IMR-90 (cell line): ENCODE measurements at regions not wholly inside any gene's neighbourhood (a gene's known extent, or its start where the extent isn't known, plus 50 kb on each side); places are given as distances from the start of the nearest gene placed in this dataset.

Experiments
- ATAC-seq: fragments of 200-7000 bp; cut with Tn5 transposase; 2 replicates; pipeline ENCODE4 v1.9.1; 2020; ENCODE audit warnings: low read depth, mild to moderate bottlenecking, moderate library complexity
- BruUV-seq: library from RNA; stranded (reverse); fragments of 400-500 nt; replicated peaks from 2 replicates; lab custom pipeline; 2021; lab: Mats Ljungman, UMichigan
- CTCF ChIA-PET: fragments of 300-600 bp; formaldehyde crosslinking; extraction: SDS; loops from one replicate; lab custom pipeline; 2021; ENCODE audit warnings: antibody characterized with exemption; lab: Yijun Ruan, JAX
- POLR2A ChIA-PET: fragments of 300-600 bp; sonication (Branson Sonifier 250); formaldehyde crosslinking; loops from one replicate; lab custom pipeline; 2022; ENCODE audit warnings: antibody characterized with exemption; ENCODE audit not compliant: unreplicated experiment; lab: Charles Lee
- DNase-seq: peaks from one replicate; pipeline ENCODE4 v3.0.0; 2013
- H2AFZ ChIP-seq: replicated peaks from 2 replicates; pipeline ENCODE3; 2013; ENCODE audit warnings: low read length, mild to moderate bottlenecking; ENCODE audit not compliant: poor library complexity
- H2AK5ac ChIP-seq: 2 replicates; pipeline ENCODE4 v1.6.1; 2013; ENCODE audit warnings: low read depth, low read length, inconsistent platforms
- H2AK9ac ChIP-seq: replicated peaks from 2 replicates; pipeline ENCODE3; 2013; ENCODE audit warnings: mild to moderate bottlenecking, low read depth, low read length, moderate library complexity; ENCODE audit not compliant: poor library complexity
- H2BK120ac ChIP-seq: 2 replicates; pipeline ENCODE4 v1.6.1; 2013; ENCODE audit warnings: low read depth, low read length, inconsistent platforms
- H2BK15ac ChIP-seq: 3 replicates; pipeline ENCODE4 v1.6.1; 2013; ENCODE audit warnings: low read depth, low read length, inconsistent platforms
- H2BK20ac ChIP-seq: 2 replicates; pipeline ENCODE4 v1.6.1; 2013; ENCODE audit warnings: low read depth, mild to moderate bottlenecking, inconsistent platforms, low read length, moderate library complexity
- H2BK5ac ChIP-seq: 2 replicates; pipeline ENCODE4 v1.6.1; 2013; ENCODE audit warnings: mild to moderate bottlenecking, low read depth, low read length, inconsistent platforms; ENCODE audit not compliant: poor library complexity, severe bottlenecking
- H3K14ac ChIP-seq: replicated peaks from 2 replicates; pipeline ENCODE4 v1.6.1; 2013; ENCODE audit warnings: low read depth, low read length, inconsistent platforms
- H3K18ac ChIP-seq: 2 replicates; pipeline ENCODE4 v1.6.1; 2013; ENCODE audit warnings: low read depth, low read length, control low read depth
- H3K23ac ChIP-seq: 2 replicates; pipeline ENCODE4 v1.6.1; 2013; ENCODE audit warnings: low read depth, low read length, inconsistent platforms
- H3K27ac ChIP-seq: 2 replicates; pipeline ENCODE4 v1.5.1; 2013; ENCODE audit warnings: mild to moderate bottlenecking, control low read depth, low read length; ENCODE audit not compliant: insufficient read depth
- H3K27me3 ChIP-seq: 2 replicates; pipeline ENCODE4 v1.6.1; 2013; ENCODE audit warnings: low read length; ENCODE audit not compliant: control insufficient read depth, insufficient read depth
- H3K36me3 ChIP-seq: 2 replicates; pipeline ENCODE4 v1.6.1; 2013; ENCODE audit warnings: low read length, mixed read lengths; ENCODE audit not compliant: control insufficient read depth, insufficient read depth
- H3K4ac ChIP-seq: 2 replicates; pipeline ENCODE4 v1.6.1; 2013; ENCODE audit warnings: low read depth, low read length, inconsistent platforms
- H3K4me1 ChIP-seq: 2 replicates; pipeline ENCODE4 v1.6.1; 2013; ENCODE audit warnings: low read length, mixed read lengths; ENCODE audit not compliant: control insufficient read depth, insufficient read depth
- H3K4me2 ChIP-seq: 2 replicates; pipeline ENCODE4 v1.6.1; 2013; ENCODE audit warnings: low read depth, mild to moderate bottlenecking, control low read depth, low read length, moderate library complexity
- H3K4me3 ChIP-seq: 2 replicates; pipeline ENCODE4 v1.5.1; 2013; ENCODE audit warnings: low read depth, mild to moderate bottlenecking, control low read depth, low read length, moderate library complexity; ENCODE audit not compliant: insufficient read depth
- H3K56ac ChIP-seq: 2 replicates; pipeline ENCODE4 v1.6.1; 2013; ENCODE audit warnings: low read length, inconsistent platforms; ENCODE audit not compliant: insufficient read depth; ENCODE audit errors: extremely low read depth
- H3K79me1 ChIP-seq, 2 experiments: 2 replicates each; pipeline ENCODE4 v1.6.1; 2013; ENCODE audit warnings: low read length in 2 of 2, inconsistent platforms in 1 of 2, low read depth in 1 of 2
- H3K9ac ChIP-seq: 2 replicates; pipeline ENCODE4 v1.6.1; 2013; ENCODE audit warnings: low read depth, low read length, control low read depth
- H3K9me1 ChIP-seq: 2 replicates; pipeline ENCODE4 v1.6.1; 2013; ENCODE audit warnings: low read length, inconsistent platforms; ENCODE audit not compliant: insufficient read depth
- H3K9me3 ChIP-seq: 2 replicates; pipeline ENCODE4 v1.6.1; 2013; ENCODE audit warnings: low read length; ENCODE audit not compliant: control insufficient read depth, insufficient read depth
- H4K20me1 ChIP-seq: 2 replicates; pipeline ENCODE4 v1.6.1; 2013; ENCODE audit warnings: low read length, inconsistent platforms; ENCODE audit not compliant: insufficient read depth
- H4K5ac ChIP-seq: 2 replicates; pipeline ENCODE4 v1.6.1; 2013; ENCODE audit warnings: mild to moderate bottlenecking, low read depth, low read length, control low read depth
- H4K8ac ChIP-seq, 2 experiments: 2 replicates each; pipeline ENCODE4 v1.6.1; 2013; ENCODE audit warnings: low read depth in 2 of 2, low read length in 2 of 2, control low read depth in 1 of 2, inconsistent platforms in 1 of 2
- H4K91ac ChIP-seq: 2 replicates; pipeline ENCODE4 v1.6.1; 2013; ENCODE audit warnings: low read depth, low read length, inconsistent platforms; ENCODE audit not compliant: insufficient read depth
- CEBPB ChIP-seq: IDR thresholded peaks from 2 replicates; pipeline ENCODE4 v1.6.1; 2012; ENCODE audit warnings: low read depth, low read length, improper control_type of control experiment
- CHD1 ChIP-seq: IDR thresholded peaks from 2 replicates; pipeline ENCODE4 v1.6.1; 2012; ENCODE audit warnings: low read depth, low read length, improper control_type of control experiment
- FOS ChIP-seq: fragments of 150-350 bp; IDR thresholded peaks from 2 replicates; pipeline ENCODE4 v1.6.1; 2016; ENCODE audit warnings: low read depth, low read length
- MAFK ChIP-seq: IDR thresholded peaks from 2 replicates; pipeline ENCODE4 v1.6.1; 2012; ENCODE audit warnings: low read depth, low read length, improper control_type of control experiment
- MXI1 ChIP-seq: IDR thresholded peaks from 2 replicates; pipeline ENCODE4 v1.6.1; 2012; ENCODE audit warnings: low read depth, mild to moderate bottlenecking, low read length, moderate library complexity, borderline replicate concordance
- NFE2L2 ChIP-seq: fragments of 150-350 bp; IDR thresholded peaks from 2 replicates; pipeline ENCODE4 v1.6.1; 2016; ENCODE audit warnings: low read depth, mild to moderate bottlenecking, low read length
- POLR2A ChIP-seq: IDR thresholded peaks from 2 replicates; pipeline ENCODE4 v1.6.1; 2012; ENCODE audit warnings: mild to moderate bottlenecking, low read depth, low read length
- RAD21 ChIP-seq: IDR thresholded peaks from 2 replicates; pipeline ENCODE4 v1.6.1; 2012; ENCODE audit warnings: low read length, improper control_type of control experiment
- RCOR1 ChIP-seq: IDR thresholded peaks from 2 replicates; pipeline ENCODE4 v1.6.1; 2012; ENCODE audit warnings: mild to moderate bottlenecking, low read length, improper control_type of control experiment; ENCODE audit not compliant: insufficient replicate concordance
- SMC3 ChIP-seq: fragments of 150-350 bp; IDR thresholded peaks from 2 replicates; pipeline ENCODE4 v1.6.1; 2016; ENCODE audit warnings: low read depth, mild to moderate bottlenecking, antibody characterized with exemption, low read length, moderate library complexity
- WGBS, 2 experiments: methylation state at CpG; one replicate each; pipeline versions ENCODE4 v1.1.5 to v1.1.7; 2013; ENCODE audit warnings: missing lambda C conversion rate in 2 of 2; ENCODE audit not compliant: insufficient read length in 1 of 2; ENCODE audit errors: extremely low coverage in 2 of 2; 5-methylcytosine and 5-hydroxymethylcytosine counted together
- dilution Hi-C: fragments of 300-500 bp; cut with HindIII; formaldehyde crosslinking; loops from one replicate; pipeline ENCODE4 v1.14.3; 2018; ENCODE audit warnings: low sequenced_read_pairs; ENCODE audit not compliant: unreplicated experiment
- in situ Hi-C: fragments of 300-500 bp; cut with MboI; formaldehyde crosslinking; loops from 3 replicates; pipeline ENCODE4 v1.14.3; 2019; ENCODE audit warnings: low sequenced_read_pairs, inconsistent platforms, mixed read lengths
- intact Hi-C: fragments of 100-400 bp; cut with micrococcal nuclease; formaldehyde crosslinking; loops from 2 replicates; pipeline ENCODE4 v1.10.0; 2022
- TF ChIP-seq, protein P1 (sequence below): conservative IDR thresholded peaks from 2 replicates; pipeline ENCODE4 v1.5.1; 2012; ENCODE audit warnings: mild to moderate bottlenecking, low read depth, low read length, improper control_type of control experiment

DNA sequence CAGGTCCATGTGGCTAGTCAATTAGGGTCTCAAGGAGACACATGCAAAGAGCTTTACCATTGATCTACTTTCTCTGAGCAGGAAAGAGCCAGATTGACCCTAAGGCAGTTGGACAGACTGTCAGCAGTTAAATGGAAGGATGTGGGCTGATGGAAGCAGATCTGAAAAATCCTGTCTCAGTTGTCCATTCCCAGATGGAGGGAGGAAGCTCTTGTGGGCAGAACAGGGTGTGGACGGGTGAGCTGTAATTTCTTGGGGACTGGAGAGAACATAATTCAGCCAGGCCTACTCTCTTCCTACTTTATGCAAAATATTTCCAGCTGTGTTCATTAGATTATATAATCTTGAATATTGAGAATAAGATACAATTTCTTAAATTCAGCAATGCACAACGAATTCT lies 163.6 kb downstream of the GNAT3 start:
- WGBS, 2 experiments: no CpG with 5 or more reads among the region's 2 CpGs
- Histone ChIP-seq H3K27me3 (no peaks in the 10 kb centered on the region), H2AFZ (no peak overlapping the region), H3K79me1 (no peaks in the 10 kb centered on the region), H3K4me2 (no peak overlapping the region), H4K91ac (no peak overlapping the region), H3K4me3 (no peak overlapping the region), H2AK9ac (no peak overlapping the region), H2BK5ac (no peak overlapping the region), H2AK5ac (peak overlapping the region; percentile 20), H3K18ac (no peak overlapping the region), H3K27ac (no peak overlapping the region), H3K4ac (no peak overlapping the region), H3K23ac (no peak overlapping the region), H3K14ac (no peak overlapping the region), H3K9me3 (no peaks in the 10 kb centered on the region), H3K9ac (no peak overlapping the region), H3K9me1 (no peaks in the 10 kb centered on the region; the same call in 1 of the 2 replicates), H4K20me1 (no peaks in the 10 kb centered on the region), H4K5ac (no peak overlapping the region), H3K36me3 (no peaks in the 10 kb centered on the region), H2BK120ac (no peak overlapping the region; the same call in 1 of the 2 replicates), H4K8ac (no peak overlapping the region), H3K4me1 (peaks cover 2% of the 10 kb centered on the region), H2BK15ac (no peak overlapping the region), H3K56ac (no peak overlapping the region), H2BK20ac (no peak overlapping the region; the same call in 1 of the 2 replicates)
- ATAC-seq: no peak
- POLR2A ChIA-PET: no interaction called here
- no peak for DNase-seq
- CTCF ChIA-PET: no interaction called here
- BruUV-seq: no TSS peak
- in situ Hi-C loops (no loop called here), dilution Hi-C loops (no loop called here), intact Hi-C loops (no loop called here)
- TF ChIP-seq FOS (no peak), CEBPB (no peak), SMC3 (no peak), RAD21 (no peak), MXI1 (no peak), RCOR1 (no peak), MAFK (no peak), NFE2L2 (no peak), POLR2A (no peak), CHD1 (no peak)
- TF ChIP-seq, protein P1, sequence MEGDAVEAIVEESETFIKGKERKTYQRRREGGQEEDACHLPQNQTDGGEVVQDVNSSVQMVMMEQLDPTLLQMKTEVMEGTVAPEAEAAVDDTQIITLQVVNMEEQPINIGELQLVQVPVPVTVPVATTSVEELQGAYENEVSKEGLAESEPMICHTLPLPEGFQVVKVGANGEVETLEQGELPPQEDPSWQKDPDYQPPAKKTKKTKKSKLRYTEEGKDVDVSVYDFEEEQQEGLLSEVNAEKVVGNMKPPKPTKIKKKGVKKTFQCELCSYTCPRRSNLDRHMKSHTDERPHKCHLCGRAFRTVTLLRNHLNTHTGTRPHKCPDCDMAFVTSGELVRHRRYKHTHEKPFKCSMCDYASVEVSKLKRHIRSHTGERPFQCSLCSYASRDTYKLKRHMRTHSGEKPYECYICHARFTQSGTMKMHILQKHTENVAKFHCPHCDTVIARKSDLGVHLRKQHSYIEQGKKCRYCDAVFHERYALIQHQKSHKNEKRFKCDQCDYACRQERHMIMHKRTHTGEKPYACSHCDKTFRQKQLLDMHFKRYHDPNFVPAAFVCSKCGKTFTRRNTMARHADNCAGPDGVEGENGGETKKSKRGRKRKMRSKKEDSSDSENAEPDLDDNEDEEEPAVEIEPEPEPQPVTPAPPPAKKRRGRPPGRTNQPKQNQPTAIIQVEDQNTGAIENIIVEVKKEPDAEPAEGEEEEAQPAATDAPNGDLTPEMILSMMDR: no peak
